ENCODE measurements at regions not wholly inside any gene's neighbourhood (a gene's known extent, or its start where the extent isn't known, plus 50 kb on each side); places are given as distances from the start of the nearest gene placed in this dataset.

- H3K9me3 ChIP-seq = no peaks in the 10 kb centered on the region
- 54 to 81% (median 69%) methylated on average over 10 of the region's 10 CpGs for WGBS, 5 donors
- H3K4me1 ChIP-seq = peaks cover 0 to 6% (median 0%) of the 10 kb centered on the region in 4 donors
- no peak for TF ChIP-seq CTCF (IDR thresholded peaks at IDR 0.05)
- no peak for TF ChIP-seq POLR2AphosphoS5 (IDR thresholded peaks at IDR 0.05)
- TF ChIP-seq POLR2A (IDR thresholded peaks at IDR 0.05) = no peak
- TF ChIP-seq EP300 (IDR thresholded peaks at IDR 0.05) = no peak
- no peak overlapping the region for H3K27ac ChIP-seq
- H3K36me3 ChIP-seq = no peaks in the 10 kb centered on the region
- peaks cover 0 to 13% (median 0%) of the 10 kb centered on the region in 3 donors for H3K27me3 ChIP-seq
- DNase-seq = no peak
- no peak overlapping the region for H3K4me3 ChIP-seq
- intact Hi-C loops (cut with DNase I; ENCODE audit: low total_unique reads) = no loop called here
Observed at GRCh38 chr16:86099326-86099725, 200.4 kb downstream of the IRF8 start.

GRCh38 chr16:86100205-86101136 lies 201.5 kb downstream of the IRF8 start:
- Histone ChIP-seq H3K36me3 (no peaks in the 10 kb centered on the region), H3K4me3 (no peak overlapping the region), H3K27ac (peak overlapping the region in 3 of 5 donors; percentile 3 to 31 (median 18)), H3K4me1 (peaks cover 0 to 6% (median 0%) of the 10 kb centered on the region in 4 donors), H3K9me3 (no peaks in the 10 kb centered on the region), H3K27me3 (peaks cover 0 to 13% (median 0%) of the 10 kb centered on the region in 3 donors)
- DNase-seq = peak in 1 of 2 donors; percentile 83
- TF ChIP-seq CTCF (IDR thresholded peaks at IDR 0.05) (no peak), POLR2AphosphoS5 (IDR thresholded peaks at IDR 0.05) (no peak), POLR2A (IDR thresholded peaks at IDR 0.05) (no peak), EP300 (IDR thresholded peaks at IDR 0.05) (no peak)
- 29 to 46% (median 41%) methylated on average over 11 of the region's 11 CpGs for WGBS, 5 donors
- intact Hi-C loops (cut with DNase I; ENCODE audit: low total_unique reads) = no loop called here

- H3K27ac ChIP-seq = peak overlapping the region in 3 of 5 donors; percentile 3 to 31 (median 18)
- peaks cover 0 to 6% (median 0%) of the 10 kb centered on the region in 4 donors for H3K4me1 ChIP-seq
- H3K4me3 ChIP-seq = no peak overlapping the region
- no peaks in the 10 kb centered on the region for H3K36me3 ChIP-seq
- peaks cover 0 to 13% (median 0%) of the 10 kb centered on the region in 3 donors for H3K27me3 ChIP-seq
- intact Hi-C loops (cut with DNase I; ENCODE audit: low total_unique reads) = no loop called here
- no peaks in the 10 kb centered on the region for H3K9me3 ChIP-seq
- TF ChIP-seq CTCF (IDR thresholded peaks at IDR 0.05) (no peak), EP300 (IDR thresholded peaks at IDR 0.05) (no peak), POLR2AphosphoS5 (IDR thresholded peaks at IDR 0.05) (no peak), POLR2A (IDR thresholded peaks at IDR 0.05) (no peak)
- peak in 1 of 2 donors; percentile 35 for DNase-seq
- whole genome bisulfite sequencing, 5 donors = 41 to 55% (median 53%) methylated on average over 18 to 20 of the region's 20 CpGs
Observed at GRCh38 chr16:86101137-86101896, 202.4 kb downstream of the IRF8 start.

- H3K4me1 ChIP-seq = peaks cover 0 to 6% (median 0%) of the 10 kb centered on the region in 4 donors
- H3K9me3 ChIP-seq = no peaks in the 10 kb centered on the region
- TF ChIP-seq POLR2AphosphoS5 (IDR thresholded peaks at IDR 0.05) = no peak
- TF ChIP-seq EP300 (IDR thresholded peaks at IDR 0.05) = no peak
- peak in 1 of 2 donors; percentile 49 for DNase-seq
- no peaks in the 10 kb centered on the region for H3K36me3 ChIP-seq
- intact Hi-C loops (cut with DNase I; ENCODE audit: low total_unique reads) = no loop called here
- peak overlapping the region in 1 of 5 donors; percentile 13 for H3K27ac ChIP-seq
- H3K27me3 ChIP-seq = peaks cover 0 to 13% (median 0%) of the 10 kb centered on the region in 3 donors
- H3K4me3 ChIP-seq = no peak overlapping the region
- 74 to 87% (median 83%) methylated on average over 8 of the region's 8 CpGs for whole genome bisulfite sequencing, 5 donors
Observed at GRCh38 chr16:86101897-86102157, 202.9 kb downstream of the IRF8 start.
